MCF 10A (cell line): ENCODE measurements at regions not wholly inside any gene's neighbourhood (a gene's known extent, or its start where the extent isn't known, plus 50 kb on each side); places are given as distances from the start of the nearest gene placed in this dataset.

Experiments
- BruUV-seq: library from RNA; stranded (reverse); fragments of 400-500 nt; replicated peaks from 2 replicates; lab custom pipeline; 2021; lab: Mats Ljungman, UMichigan
- CTCF ChIA-PET: fragments of 300-600 bp; sonication (Branson Sonifier 250); formaldehyde crosslinking; extraction: SDS; loops from one replicate; lab custom pipeline; 2021; ENCODE audit warnings: antibody characterized with exemption, inconsistent platforms; lab: Yijun Ruan, JAX
- POLR2A ChIA-PET: fragments of 300-600, 350-650 bp; sonication (Branson Sonifier 250); formaldehyde crosslinking; extraction: SDS; loops from one replicate; lab custom pipeline; 2020; ENCODE audit warnings: antibody characterized with exemption, inconsistent platforms; lab: Yijun Ruan, JAX
- DNase-seq: peaks from one replicate; pipeline ENCODE4 v3.0.0-alpha.2; 2018; ENCODE audit not compliant: unreplicated experiment
- H3K27ac Mint-ChIP-seq: one replicate; pipeline ENCODE4 v1.8.0; 2022; ENCODE audit warnings: mild to moderate bottlenecking, low read depth, mixed read lengths; ENCODE audit not compliant: unreplicated experiment
- H3K27me3 Mint-ChIP-seq: one replicate; pipeline ENCODE4 v1.8.0; 2022; ENCODE audit warnings: mixed read lengths; ENCODE audit not compliant: insufficient read depth, unreplicated experiment
- H3K36me3 Mint-ChIP-seq: one replicate; pipeline ENCODE4 v1.8.0; 2022; ENCODE audit warnings: mild to moderate bottlenecking, moderate library complexity, mixed read lengths; ENCODE audit not compliant: insufficient read depth, unreplicated experiment
- H3K4me1 Mint-ChIP-seq: one replicate; pipeline ENCODE4 v1.8.0; 2022; ENCODE audit warnings: mixed read lengths; ENCODE audit not compliant: insufficient read depth, unreplicated experiment
- H3K4me3 Mint-ChIP-seq: one replicate; pipeline ENCODE4 v1.8.0; 2022; ENCODE audit warnings: mild to moderate bottlenecking, moderate library complexity, mixed read lengths; ENCODE audit not compliant: unreplicated experiment
- H3K9me3 Mint-ChIP-seq: one replicate; pipeline ENCODE4 v1.8.0; 2022; ENCODE audit warnings: mixed read lengths; ENCODE audit not compliant: unreplicated experiment
- CTCF ChIP-seq: fragments of 200-600 bp; IDR thresholded peaks from one replicate; pipeline ENCODE4 v1.8.0; 2022; ENCODE audit warnings: antibody characterized with exemption, mild to moderate bottlenecking; ENCODE audit not compliant: unreplicated experiment
- intact Hi-C: fragments of 100-400 bp; cut with micrococcal nuclease; formaldehyde crosslinking; loops from 2 replicates; pipeline ENCODE4 v1.14.1; 2022

- CTCF ChIA-PET = interaction anchor here (0.6 to 15.2 kb wide), 25 partner anchors 11 to 1242 kb away, joined by 3 to 243 read pairs (median 7); partner anchors contain the start of gene PLXNA2
- POLR2A ChIA-PET = interaction anchor here (0.8 to 10.6 kb wide), 26 partner anchors 9 to 327 kb away, joined by 3 to 391 read pairs (median 6); no protein-coding TSS in a partner anchor
- no peak overlapping the region for H3K4me3 Mint-ChIP-seq
- H3K4me1 Mint-ChIP-seq = peaks cover 42% of the 10 kb centered on the region
- peaks cover 10% of the 10 kb centered on the region for H3K9me3 Mint-ChIP-seq
- TF ChIP-seq CTCF = no peak
- H3K27me3 Mint-ChIP-seq = no peaks in the 10 kb centered on the region
- no TSS peak for BruUV-seq
- intact Hi-C loops = no loop called here
- H3K27ac Mint-ChIP-seq = peak overlapping the region; percentile 2
- H3K36me3 Mint-ChIP-seq = no peaks in the 10 kb centered on the region
- peak; percentile 84 for DNase-seq
These were observed 96.5 kb upstream of the CAMK1G start for GRCh38 chr1:209486861-209487593.

GRCh38 chr1:209490013-209490412 lies 93.5 kb upstream of the CAMK1G start:
- no TSS peak for BruUV-seq
- Mint-ChIP-seq H3K4me3 (no peak overlapping the region), H3K27ac (no peak overlapping the region), H3K36me3 (no peaks in the 10 kb centered on the region), H3K4me1 (peaks cover 26% of the 10 kb centered on the region), H3K9me3 (peaks cover 6% of the 10 kb centered on the region), H3K27me3 (no peaks in the 10 kb centered on the region)
- ChIA-PET CTCF (interaction anchor here (0.5 to 15.2 kb wide), 72 partner anchors 8 to 1604 kb away, joined by 3 to 243 read pairs (median 6); no protein-coding TSS in a partner anchor), POLR2A (interaction anchor here (0.5 to 10.6 kb wide), 24 partner anchors 9 to 837 kb away, joined by 3 to 391 read pairs (median 5); no protein-coding TSS in a partner anchor)
- TF ChIP-seq CTCF = peak; percentile 90
- DNase-seq = peak; percentile 69
- intact Hi-C loops = loop anchor here (1.0 to 5.0 kb wide), 10 partner anchors 38 to 1245 kb away; partner anchors contain the start of gene PLXNA2

- Mint-ChIP-seq H3K27ac (no peak overlapping the region), H3K4me1 (peaks cover 19% of the 10 kb centered on the region), H3K4me3 (no peak overlapping the region), H3K36me3 (no peaks in the 10 kb centered on the region), H3K27me3 (no peaks in the 10 kb centered on the region), H3K9me3 (peaks cover 10% of the 10 kb centered on the region)
- DNase-seq = no peak
- BruUV-seq = no TSS peak
- intact Hi-C loops = loop anchor here (2.0 to 5.0 kb wide), 3 partner anchors 494 to 1246 kb away; partner anchors contain the start of gene PLXNA2
- no peak for TF ChIP-seq CTCF
- ChIA-PET POLR2A (interaction anchor here (0.7 to 10.6 kb wide), 8 partner anchors 10 to 136 kb away, joined by 3 to 391 read pairs (median 6); no protein-coding TSS in a partner anchor), CTCF (interaction anchor here (0.7 to 15.2 kb wide), 26 partner anchors 11 to 1247 kb away, joined by 3 to 243 read pairs (median 5); partner anchors contain the start of gene PLXNA2)
These were observed 92.5 kb upstream of the CAMK1G start for GRCh38 chr1:209491031-209491430.

GRCh38 chr1:209491496-209491895 lies 92.0 kb upstream of the CAMK1G start:
- no peak for TF ChIP-seq CTCF
- DNase-seq = no peak
- no peaks in the 10 kb centered on the region for H3K36me3 Mint-ChIP-seq
- peaks cover 11% of the 10 kb centered on the region for H3K9me3 Mint-ChIP-seq
- no peak overlapping the region for H3K27ac Mint-ChIP-seq
- ChIA-PET CTCF (interaction anchor here (0.7 to 15.2 kb wide), 30 partner anchors 10 to 1247 kb away, joined by 3 to 243 read pairs (median 5); partner anchors contain the start of gene PLXNA2), POLR2A (interaction anchor here (0.8 to 10.6 kb wide), 8 partner anchors 11 to 136 kb away, joined by 3 to 391 read pairs (median 6); no protein-coding TSS in a partner anchor)
- no peaks in the 10 kb centered on the region for H3K27me3 Mint-ChIP-seq
- no peak overlapping the region for H3K4me3 Mint-ChIP-seq
- intact Hi-C loops = loop anchor here (2.0 to 5.0 kb wide), 3 partner anchors 494 to 1247 kb away; partner anchors contain the start of gene PLXNA2
- no TSS peak for BruUV-seq
- peaks cover 15% of the 10 kb centered on the region for H3K4me1 Mint-ChIP-seq
